ENCODE measurements at regions not wholly inside any gene's neighbourhood (a gene's known extent, or its start where the extent isn't known, plus 50 kb on each side); places are given as distances from the start of the nearest gene placed in this dataset.
"Not testable (repeated sequence)": the region's sequence is repeated elsewhere in the genome, so short reads cannot be mapped to it uniquely, and the experiment has no call there.

GRCh38 chr6:6812427-6812826, 223.9 kb downstream of the LY86 start:
- DNase-seq (ENCODE audit: low spot score) = no peak

GRCh38 chr6:6815732-6816131, 227.2 kb downstream of the LY86 start:
- DNase-seq (ENCODE audit: low spot score) = no peak

GRCh38 chr6:6816716-6817115, 228.2 kb downstream of the LY86 start:
- no peak for DNase-seq (ENCODE audit: low spot score)

- no peak for DNase-seq (ENCODE audit: low spot score)
These were observed 229.6 kb downstream of the LY86 start for GRCh38 chr6:6818078-6818639.

GRCh38 chr6:6820641-6821238, 232.2 kb downstream of the LY86 start:
- DNase-seq (ENCODE audit: low spot score) = no peak

- no peak for DNase-seq (ENCODE audit: low spot score)
These were observed 233.2 kb downstream of the LY86 start for GRCh38 chr6:6821639-6822261.

- DNase-seq (ENCODE audit: low spot score) = no peak
These were observed 234.5 kb downstream of the LY86 start for GRCh38 chr6:6823030-6823429.

- DNase-seq (ENCODE audit: low spot score) = no peak
These were observed 235.2 kb downstream of the LY86 start for GRCh38 chr6:6823568-6824224.

- no peak for DNase-seq (ENCODE audit: low spot score)
These were observed 235.9 kb downstream of the LY86 start for GRCh38 chr6:6824381-6824780.

GRCh38 chr6:6825193-6825784, 236.8 kb downstream of the LY86 start:
- no peak for DNase-seq (ENCODE audit: low spot score)

GRCh38 chr6:6826095-6826901, 237.8 kb downstream of the LY86 start:
- DNase-seq (ENCODE audit: low spot score) = no peak

GRCh38 chr6:6826961-6827360, 238.4 kb downstream of the LY86 start:
- DNase-seq (ENCODE audit: low spot score) = no peak

GRCh38 chr6:6829872-6830685, 241.6 kb downstream of the LY86 start:
- DNase-seq (ENCODE audit: low spot score) = no peak

- DNase-seq (ENCODE audit: low spot score) = not testable (repeated sequence)
These were observed 242.2 kb downstream of the LY86 start for GRCh38 chr6:6830686-6831063.

- DNase-seq (ENCODE audit: low spot score) = no peak
These were observed 243.9 kb downstream of the LY86 start for GRCh38 chr6:6832439-6832838.

- DNase-seq (ENCODE audit: low spot score) = no peak
These were observed 246.1 kb downstream of the LY86 start for GRCh38 chr6:6834356-6835222.

GRCh38 chr6:6835223-6835503, 246.6 kb downstream of the LY86 start:
- no peak for DNase-seq (ENCODE audit: low spot score)

GRCh38 chr6:6836609-6837406, 248.3 kb downstream of the LY86 start:
- no peak for DNase-seq (ENCODE audit: low spot score)

GRCh38 chr6:6837541-6838080, 249.1 kb downstream of the LY86 start:
- no peak for DNase-seq (ENCODE audit: low spot score)
